ENCODE measurements at regions not wholly inside any gene's neighbourhood (a gene's known extent, or its start where the extent isn't known, plus 50 kb on each side); places are given as distances from the start of the nearest gene placed in this dataset.

- ATAC-seq, result no peak
- Mint-ChIP-seq H3K4me1 (ENCODE audit: low read depth) (no peaks in the 10 kb centered on the region), H3K27me3 (ENCODE audit: low read depth) (peaks cover 4% of the 10 kb centered on the region), H3K4me3 (no peak overlapping the region), H3K36me3 (ENCODE audit: insufficient read depth) (no peaks in the 10 kb centered on the region), H3K9me3 (no peaks in the 10 kb centered on the region)
- DNase-seq, result no peak
These were observed 271.7 kb downstream of the BCL11A start for GRCh38 chr2:60281730-60282129.

GRCh38 chr2:60280238-60280637 lies 273.2 kb downstream of the BCL11A start:
- ATAC-seq (no peak), DNase-seq (no peak)
- Mint-ChIP-seq H3K27me3 (ENCODE audit: low read depth) (peaks cover 4% of the 10 kb centered on the region), H3K36me3 (ENCODE audit: insufficient read depth) (no peaks in the 10 kb centered on the region), H3K4me3 (no peak overlapping the region), H3K4me1 (ENCODE audit: low read depth) (no peaks in the 10 kb centered on the region), H3K9me3 (peaks cover 4% of the 10 kb centered on the region)

DNA sequence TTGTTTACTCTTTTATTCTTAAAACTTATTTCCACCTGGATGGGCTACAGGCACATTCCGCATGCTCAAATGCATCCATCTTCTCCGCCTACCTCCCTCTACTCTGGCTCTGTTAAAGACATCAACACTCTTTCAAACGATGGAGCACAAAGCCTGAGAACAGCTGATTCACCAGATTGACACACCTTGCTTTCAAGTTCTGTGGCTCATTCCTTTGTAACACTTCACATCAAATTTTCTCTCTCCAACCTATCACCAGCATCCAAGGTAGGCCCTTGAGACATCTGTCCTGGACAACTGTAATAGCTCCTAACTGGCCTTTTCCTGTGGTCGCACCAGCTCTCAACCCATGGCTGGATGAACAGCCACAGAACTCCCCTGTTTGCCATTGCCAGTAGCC lies 274.5 kb downstream of the BCL11A start:
- Mint-ChIP-seq H3K9me3 (peaks cover 7% of the 10 kb centered on the region), H3K4me1 (ENCODE audit: low read depth) (no peaks in the 10 kb centered on the region), H3K27me3 (ENCODE audit: low read depth) (peaks cover 4% of the 10 kb centered on the region), H3K36me3 (ENCODE audit: insufficient read depth) (no peaks in the 10 kb centered on the region), H3K4me3 (no peak overlapping the region)
- no peak for ATAC-seq
- no peak for DNase-seq

GRCh38 chr2:60275958-60276357 lies 277.5 kb downstream of the BCL11A start:
- Mint-ChIP-seq H3K4me1 (ENCODE audit: low read depth) (no peaks in the 10 kb centered on the region), H3K27me3 (ENCODE audit: low read depth) (peaks cover 4% of the 10 kb centered on the region), H3K4me3 (no peak overlapping the region), H3K36me3 (ENCODE audit: insufficient read depth) (no peaks in the 10 kb centered on the region), H3K9me3 (peaks cover 7% of the 10 kb centered on the region)
- DNase-seq (no peak), ATAC-seq (no peak)

GRCh38 chr2:60273836-60274235 lies 279.6 kb downstream of the BCL11A start:
- H3K4me3 Mint-ChIP-seq, result no peak overlapping the region
- DNase-seq (no peak), ATAC-seq (no peak)
- H3K9me3 Mint-ChIP-seq, result peaks cover 7% of the 10 kb centered on the region
- H3K27me3 Mint-ChIP-seq (ENCODE audit: low read depth), result no peaks in the 10 kb centered on the region
- no peaks in the 10 kb centered on the region for H3K36me3 Mint-ChIP-seq (ENCODE audit: insufficient read depth)
- H3K4me1 Mint-ChIP-seq (ENCODE audit: low read depth), result no peaks in the 10 kb centered on the region

- Mint-ChIP-seq H3K9me3 (peaks cover 7% of the 10 kb centered on the region), H3K36me3 (ENCODE audit: insufficient read depth) (no peaks in the 10 kb centered on the region), H3K4me1 (ENCODE audit: low read depth) (no peaks in the 10 kb centered on the region), H3K27me3 (ENCODE audit: low read depth) (no peaks in the 10 kb centered on the region), H3K4me3 (no peak overlapping the region)
- no peak for ATAC-seq
- no peak for DNase-seq
These were observed 281.7 kb downstream of the BCL11A start for GRCh38 chr2:60271713-60272112.

GRCh38 chr2:60271131-60271530 lies 282.3 kb downstream of the BCL11A start:
- no peak overlapping the region for H3K4me3 Mint-ChIP-seq
- H3K27me3 Mint-ChIP-seq (ENCODE audit: low read depth), result no peaks in the 10 kb centered on the region
- ATAC-seq, result no peak
- no peaks in the 10 kb centered on the region for H3K36me3 Mint-ChIP-seq (ENCODE audit: insufficient read depth)
- peaks cover 4% of the 10 kb centered on the region for H3K9me3 Mint-ChIP-seq
- no peaks in the 10 kb centered on the region for H3K4me1 Mint-ChIP-seq (ENCODE audit: low read depth)
- DNase-seq, result no peak

- no peak for DNase-seq
- H3K27me3 Mint-ChIP-seq (ENCODE audit: low read depth), result peaks cover 2% of the 10 kb centered on the region
- no peak overlapping the region for H3K4me3 Mint-ChIP-seq
- H3K9me3 Mint-ChIP-seq, result no peaks in the 10 kb centered on the region
- H3K36me3 Mint-ChIP-seq (ENCODE audit: insufficient read depth), result no peaks in the 10 kb centered on the region
- H3K4me1 Mint-ChIP-seq (ENCODE audit: low read depth), result no peaks in the 10 kb centered on the region
- ATAC-seq, result no peak
These were observed 284.8 kb downstream of the BCL11A start for GRCh38 chr2:60268661-60269060.

DNA sequence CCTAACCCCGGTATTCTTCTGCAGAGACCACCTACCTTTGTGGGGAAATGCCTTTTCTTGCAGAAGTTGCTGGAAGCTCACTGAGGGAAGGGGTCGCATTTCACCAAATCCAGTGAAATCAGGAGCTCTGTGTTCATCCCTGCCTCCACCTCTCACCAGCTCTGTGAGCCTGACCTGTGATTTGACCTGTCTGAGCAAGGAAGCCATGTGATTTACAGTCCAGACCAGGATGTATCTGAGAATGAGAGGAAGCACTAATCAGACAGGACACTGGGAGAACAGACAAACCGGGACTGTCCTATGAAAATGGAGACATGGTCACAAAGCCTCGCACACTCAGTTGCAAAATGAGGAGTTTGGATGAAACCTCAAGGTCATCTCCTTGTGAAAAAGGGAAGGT lies 285.4 kb downstream of the BCL11A start:
- no peak overlapping the region for H3K4me3 Mint-ChIP-seq
- no peaks in the 10 kb centered on the region for H3K9me3 Mint-ChIP-seq
- DNase-seq (no peak), ATAC-seq (no peak)
- peaks cover 2% of the 10 kb centered on the region for H3K27me3 Mint-ChIP-seq (ENCODE audit: low read depth)
- no peaks in the 10 kb centered on the region for H3K36me3 Mint-ChIP-seq (ENCODE audit: insufficient read depth)
- H3K4me1 Mint-ChIP-seq (ENCODE audit: low read depth), result no peaks in the 10 kb centered on the region

DNA sequence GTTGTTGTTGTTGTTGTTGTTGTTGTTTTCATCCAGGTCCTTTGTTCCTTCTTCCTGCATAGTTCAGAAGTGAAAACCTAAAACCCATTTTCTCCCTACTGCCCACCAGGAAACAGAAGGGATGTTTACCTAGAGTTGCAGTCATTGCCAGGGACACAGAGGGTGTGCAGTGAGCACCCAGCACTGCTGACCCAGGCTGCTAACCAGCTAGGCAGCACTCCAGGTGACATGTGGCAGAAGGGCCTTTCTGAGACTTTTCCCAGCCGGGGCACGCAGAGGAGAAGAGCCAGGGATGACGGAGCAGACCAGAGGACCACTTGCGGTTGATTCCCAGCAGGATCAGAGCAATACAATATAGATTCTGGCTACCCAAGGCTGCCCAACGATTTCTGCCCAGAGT lies 286.3 kb downstream of the BCL11A start:
- H3K4me3 Mint-ChIP-seq, result no peak overlapping the region
- no peaks in the 10 kb centered on the region for H3K4me1 Mint-ChIP-seq (ENCODE audit: low read depth)
- H3K9me3 Mint-ChIP-seq, result no peaks in the 10 kb centered on the region
- ATAC-seq, result no peak
- no peaks in the 10 kb centered on the region for H3K36me3 Mint-ChIP-seq (ENCODE audit: insufficient read depth)
- DNase-seq, result no peak
- H3K27me3 Mint-ChIP-seq (ENCODE audit: low read depth), result peaks cover 2% of the 10 kb centered on the region

- DNase-seq, result no peak
- peaks cover 2% of the 10 kb centered on the region for H3K27me3 Mint-ChIP-seq (ENCODE audit: low read depth)
- no peak for ATAC-seq
- no peak overlapping the region for H3K4me3 Mint-ChIP-seq
- H3K9me3 Mint-ChIP-seq, result no peaks in the 10 kb centered on the region
- no peaks in the 10 kb centered on the region for H3K36me3 Mint-ChIP-seq (ENCODE audit: insufficient read depth)
- no peaks in the 10 kb centered on the region for H3K4me1 Mint-ChIP-seq (ENCODE audit: low read depth)
These were observed 291.3 kb downstream of the BCL11A start for GRCh38 chr2:60262178-60262577.

GRCh38 chr2:60260639-60261296 lies 292.7 kb downstream of the BCL11A start:
- ATAC-seq, result no peak
- Mint-ChIP-seq H3K27me3 (ENCODE audit: low read depth) (peaks cover 2% of the 10 kb centered on the region), H3K4me3 (no peak overlapping the region), H3K4me1 (ENCODE audit: low read depth) (no peaks in the 10 kb centered on the region), H3K9me3 (no peaks in the 10 kb centered on the region), H3K36me3 (ENCODE audit: insufficient read depth) (no peaks in the 10 kb centered on the region)
- no peak for DNase-seq

DNA sequence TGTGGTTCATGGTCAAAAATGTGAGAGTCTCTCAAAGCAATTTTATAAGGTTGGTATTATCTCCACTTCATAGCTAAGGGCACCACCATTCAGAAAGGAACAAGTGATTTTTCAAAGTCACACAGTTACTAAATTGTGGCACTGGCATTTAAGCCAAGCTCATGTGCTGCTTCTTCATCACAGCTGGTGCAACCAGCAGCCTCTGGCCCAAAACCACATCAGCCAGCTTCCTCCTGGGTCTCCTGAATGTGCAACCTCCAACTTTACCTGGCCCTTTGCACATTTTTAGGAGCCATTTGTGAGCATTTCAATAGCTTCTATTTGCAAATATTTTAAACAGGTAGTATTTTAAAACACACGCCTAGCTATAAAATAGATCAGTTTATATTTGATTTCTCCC lies 293.7 kb downstream of the BCL11A start:
- Mint-ChIP-seq H3K4me3 (no peak overlapping the region), H3K4me1 (ENCODE audit: low read depth) (no peaks in the 10 kb centered on the region), H3K27me3 (ENCODE audit: low read depth) (peaks cover 2% of the 10 kb centered on the region), H3K9me3 (no peaks in the 10 kb centered on the region), H3K36me3 (ENCODE audit: insufficient read depth) (no peaks in the 10 kb centered on the region)
- no peak for ATAC-seq
- DNase-seq, result no peak

DNA sequence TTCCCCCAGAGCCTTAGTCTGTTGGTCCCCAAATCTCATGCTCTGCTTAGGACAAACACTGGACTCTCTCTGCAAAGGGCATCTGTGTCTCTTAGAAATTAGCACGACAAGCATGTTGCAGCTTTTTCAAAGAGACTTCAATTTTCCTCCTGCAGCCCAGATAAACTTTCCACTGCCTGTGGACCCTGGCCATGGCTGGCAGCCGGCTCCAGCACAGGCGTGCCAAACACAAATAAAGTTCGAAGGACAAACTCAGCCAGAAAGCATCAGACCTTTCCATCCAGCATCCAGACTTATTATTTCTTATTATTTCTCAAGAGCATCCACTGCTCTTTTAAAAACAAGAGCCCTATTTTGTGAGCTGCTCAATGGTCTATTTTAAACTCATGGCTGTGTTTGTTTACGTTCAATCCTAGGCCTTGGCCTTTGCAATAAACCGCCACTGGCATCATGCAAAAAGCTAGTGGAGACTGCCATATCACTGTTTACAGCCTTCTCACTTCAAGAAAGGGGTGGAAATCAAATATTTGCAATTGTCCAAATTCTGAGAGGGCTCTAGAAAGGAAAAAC lies 300.8 kb downstream of the BCL11A start:
- Mint-ChIP-seq H3K27me3 (ENCODE audit: low read depth) (no peaks in the 10 kb centered on the region), H3K4me1 (ENCODE audit: low read depth) (no peaks in the 10 kb centered on the region), H3K36me3 (ENCODE audit: insufficient read depth) (no peaks in the 10 kb centered on the region), H3K9me3 (no peaks in the 10 kb centered on the region), H3K4me3 (no peak overlapping the region)
- no peak for ATAC-seq
- DNase-seq, result no peak

DNA sequence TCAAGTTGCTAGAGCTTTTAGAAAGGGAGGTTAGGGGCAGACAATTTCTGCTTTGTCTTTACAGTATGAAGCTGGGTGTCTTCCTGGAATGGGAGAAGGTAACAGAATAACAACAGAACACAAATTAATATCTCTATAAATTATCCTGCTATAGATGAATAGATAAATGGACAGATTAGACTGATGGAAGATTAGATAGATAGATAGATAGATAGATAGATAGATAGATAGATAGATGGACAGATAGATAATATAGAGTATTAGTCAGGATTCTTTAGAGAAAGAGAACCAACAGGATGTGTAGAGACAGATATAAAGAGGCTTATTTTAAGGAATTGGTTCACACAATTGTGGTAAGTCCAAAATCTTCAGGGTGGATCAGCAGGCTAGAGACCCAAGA lies 302.2 kb downstream of the BCL11A start:
- Mint-ChIP-seq H3K27me3 (ENCODE audit: low read depth) (no peaks in the 10 kb centered on the region), H3K4me3 (no peak overlapping the region), H3K4me1 (ENCODE audit: low read depth) (no peaks in the 10 kb centered on the region), H3K36me3 (ENCODE audit: insufficient read depth) (no peaks in the 10 kb centered on the region), H3K9me3 (no peaks in the 10 kb centered on the region)
- ATAC-seq (no peak), DNase-seq (no peak)

All from activated T-cell treated with anti-CD3 and anti-CD28 coated beads, Interleukin-2, amount 50 U/mL, for 4 hours (primary cell).